Endothelial cell of umbilical vein (primary cell): ENCODE measurements at regions not wholly inside any gene's neighbourhood (a gene's known extent, or its start where the extent isn't known, plus 50 kb on each side); places are given as distances from the start of the nearest gene placed in this dataset.

ENCODE experiments used
- BruUV-seq: library from RNA; stranded (reverse); fragments of 400-500 nt; replicated peaks from 2 replicates; lab custom pipeline; 2021; lab: Mats Ljungman, UMichigan
- CTCF ChIA-PET: fragments of 300-600, 350-600 bp; sonication (Branson Sonifier 250); formaldehyde crosslinking; loops from one replicate; lab custom pipeline; 2021; ENCODE audit warnings: antibody characterized with exemption, inconsistent platforms; lab: Charles Lee
- POLR2A ChIA-PET: fragments of 300-600, 350-600 bp; sonication (Branson Sonifier 250); formaldehyde crosslinking; loops from one replicate; lab custom pipeline; 2021; ENCODE audit warnings: antibody characterized with exemption, inconsistent platforms; lab: Charles Lee
- DNase-seq: peaks from one replicate; pipeline ENCODE4 v3.0.0-alpha.2; 2011; ENCODE audit warnings: low read depth, low spot score
- FAIRE-seq: peaks from 2 replicates; lab custom pipeline; 2011; peaks lifted over from hg19 to GRCh38; lab: Jason Lieb, UNC
- H2AFZ ChIP-seq: 2 replicates; pipeline ENCODE4 v1.6.0; 2012; ENCODE audit warnings: low read depth, low read length, control low read depth, inconsistent platforms
- H3K27ac ChIP-seq: 2 replicates; pipeline ENCODE4 v1.5.1; 2011; ENCODE audit warnings: low read depth, mild to moderate bottlenecking, control low read depth, low read length, moderate library complexity; ENCODE audit not compliant: insufficient read depth
- H3K27me3 ChIP-seq, 2 experiments: 2 replicates each; pipeline versions ENCODE4 v1.6.0 to v1.6.1; 2011; ENCODE audit warnings: low read length in 2 of 2, mixed read lengths in 1 of 2; ENCODE audit not compliant: control insufficient read depth in 2 of 2, insufficient read depth in 2 of 2
- H3K36me3 ChIP-seq, 2 experiments: 2 replicates in 1 of 2; 3 replicates in 1 of 2; pipeline ENCODE4 v1.5.1; 2011; ENCODE audit warnings: low read length in 2 of 2, mild to moderate bottlenecking in 1 of 2, moderate library complexity in 1 of 2; ENCODE audit not compliant: control insufficient read depth in 2 of 2, insufficient read depth in 2 of 2; ENCODE audit errors: extremely low read depth in 1 of 2
- H3K4me1 ChIP-seq: 3 replicates; pipeline ENCODE4 v1.5.1; 2011; ENCODE audit warnings: mild to moderate bottlenecking, low read length; ENCODE audit not compliant: control insufficient read depth, insufficient read depth; ENCODE audit errors: extremely low read depth
- H3K4me2 ChIP-seq: 2 replicates; pipeline ENCODE4 v1.6.1; 2011; ENCODE audit warnings: low read length, control low read depth, mixed read lengths; ENCODE audit not compliant: insufficient read depth
- H3K4me3 ChIP-seq, 3 experiments: fragments of 200-600 bp in 1 of 3; sonication (generic), shearing (Covaris generic) in 1 of 3; replicated peaks in 1 of 3; 2 replicates each; pipeline ENCODE4 v1.5.1; 2011 to 2016; ENCODE audit warnings: control low read depth in 3 of 3, low read length in 3 of 3, mild to moderate bottlenecking in 2 of 3, inconsistent platforms in 1 of 3, low read depth in 1 of 3, moderate library complexity in 1 of 3; ENCODE audit not compliant: insufficient read depth in 1 of 3
- H3K79me2 ChIP-seq: 2 replicates; pipeline ENCODE4 v1.6.0; 2012; ENCODE audit warnings: low read length, inconsistent platforms; ENCODE audit not compliant: control insufficient read depth, insufficient read depth
- H3K9ac ChIP-seq: replicated peaks from 2 replicates; pipeline ENCODE3; 2011; ENCODE audit warnings: low read length, control low read depth; ENCODE audit not compliant: insufficient read depth; ENCODE audit errors: extremely low read depth
- H3K9me1 ChIP-seq: replicated peaks from 3 replicates; pipeline ENCODE4 v1.6.0; 2011; ENCODE audit warnings: mild to moderate bottlenecking, low read length; ENCODE audit not compliant: control insufficient read depth, insufficient read depth; ENCODE audit errors: extremely low read depth
- H3K9me3 ChIP-seq: replicated peaks from 2 replicates; pipeline ENCODE4 v1.5.1; 2012; ENCODE audit warnings: low read length, inconsistent platforms; ENCODE audit not compliant: control insufficient read depth, insufficient read depth
- H4K20me1 ChIP-seq: replicated peaks from 2 replicates; pipeline ENCODE3; 2011; ENCODE audit warnings: mild to moderate bottlenecking, low read length; ENCODE audit not compliant: control insufficient read depth, insufficient read depth; ENCODE audit errors: extremely low read depth
- FOS ChIP-seq: IDR thresholded peaks from 2 replicates; pipeline ENCODE4 v1.6.1; 2011; ENCODE audit warnings: mild to moderate bottlenecking, low read length, moderate library complexity, borderline replicate concordance; ENCODE audit not compliant: insufficient read depth
- GATA2 ChIP-seq: IDR thresholded peaks from 2 replicates; pipeline ENCODE4 v1.7.0; 2011; ENCODE audit warnings: low read depth, mild to moderate bottlenecking, moderate library complexity, mixed read lengths, low read length; ENCODE audit not compliant: insufficient read length, insufficient read depth
- POLR2A ChIP-seq: IDR thresholded peaks from 2 replicates; pipeline ENCODE4 v1.6.1; 2012; ENCODE audit warnings: low read depth, mild to moderate bottlenecking, control low read depth, low read length
- dilution Hi-C: fragments of 300-500 bp; cut with MboI; formaldehyde crosslinking; loops from one replicate; pipeline ENCODE4 v1.15.0; 2019; ENCODE audit warnings: low sequenced_read_pairs; ENCODE audit not compliant: extremely low pct_ligation_motif_present
- intact Hi-C: fragments of 100-400 bp; cut with micrococcal nuclease; formaldehyde crosslinking; loops from one replicate; pipeline ENCODE4 v1.10.0; 2022
- TF ChIP-seq, protein P1 (sequence below), 2 donors: IDR thresholded peaks; 1 replicate in 1 of 2; 2 replicates in 1 of 2; pipeline ENCODE4 v1.5.1; 2011; ENCODE audit warnings: low read length in 2 of 2, mild to moderate bottlenecking in 2 of 2, moderate library complexity in 2 of 2, control low read depth in 1 of 2, inconsistent platforms in 1 of 2, low read depth in 1 of 2; ENCODE audit not compliant: insufficient read depth in 1 of 2; ENCODE audit errors: extremely low read depth in 1 of 2
- TF ChIP-seq, protein P2 (sequence below): IDR thresholded peaks from 2 replicates; pipeline ENCODE4 v1.6.1; 2011; ENCODE audit not compliant: insufficient read depth, insufficient read length

DNA sequence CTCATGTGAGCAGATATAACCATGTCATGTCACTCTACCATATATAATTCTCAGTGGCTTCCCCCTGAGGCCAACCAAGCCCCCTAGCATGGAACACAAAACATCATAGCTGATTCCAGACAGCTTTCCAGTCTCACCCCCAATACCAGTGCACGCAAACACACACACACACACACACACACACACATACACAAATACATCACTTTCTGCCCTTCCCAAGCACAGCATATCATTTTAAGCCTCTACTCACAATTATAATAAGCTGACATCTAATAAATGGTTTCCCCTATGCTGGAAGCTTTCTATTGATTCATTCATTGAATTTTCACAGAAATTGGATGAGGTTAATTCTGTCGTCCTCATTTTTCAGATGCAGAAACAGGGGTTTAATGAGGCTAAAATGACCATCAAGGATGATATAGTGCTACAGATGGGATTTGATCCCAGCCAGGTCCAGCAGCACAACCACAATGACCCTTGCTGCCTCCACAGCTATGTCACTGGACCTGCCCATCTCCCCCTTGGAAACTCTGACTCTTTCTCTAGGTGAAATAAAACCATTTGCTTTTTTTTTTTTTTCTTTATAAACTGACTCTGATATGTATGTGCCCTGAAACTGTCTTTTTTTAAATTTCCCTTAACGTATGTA, 131.1 kb downstream of the TMEM114 start:
- Histone ChIP-seq H3K4me1 (no peaks in the 10 kb centered on the region), H3K27me3 (no peaks in the 10 kb centered on the region), H3K36me3 (no peaks in the 10 kb centered on the region), H3K9me3 (no peaks in the 10 kb centered on the region), H3K9me1 (no peaks in the 10 kb centered on the region), H3K4me2 (no peak overlapping the region), H3K9ac (no peak overlapping the region), H3K4me3 (no peak overlapping the region), H4K20me1 (no peaks in the 10 kb centered on the region), H3K79me2 (no peaks in the 10 kb centered on the region), H2AFZ (no peak overlapping the region), H3K27ac (no peak overlapping the region)
- dilution Hi-C loops (no loop called here), intact Hi-C loops (no loop called here)
- no peak for FAIRE-seq
- no peak for DNase-seq
- no TSS peak for BruUV-seq
- CTCF ChIA-PET: no interaction called here
- TF ChIP-seq, protein P1, sequence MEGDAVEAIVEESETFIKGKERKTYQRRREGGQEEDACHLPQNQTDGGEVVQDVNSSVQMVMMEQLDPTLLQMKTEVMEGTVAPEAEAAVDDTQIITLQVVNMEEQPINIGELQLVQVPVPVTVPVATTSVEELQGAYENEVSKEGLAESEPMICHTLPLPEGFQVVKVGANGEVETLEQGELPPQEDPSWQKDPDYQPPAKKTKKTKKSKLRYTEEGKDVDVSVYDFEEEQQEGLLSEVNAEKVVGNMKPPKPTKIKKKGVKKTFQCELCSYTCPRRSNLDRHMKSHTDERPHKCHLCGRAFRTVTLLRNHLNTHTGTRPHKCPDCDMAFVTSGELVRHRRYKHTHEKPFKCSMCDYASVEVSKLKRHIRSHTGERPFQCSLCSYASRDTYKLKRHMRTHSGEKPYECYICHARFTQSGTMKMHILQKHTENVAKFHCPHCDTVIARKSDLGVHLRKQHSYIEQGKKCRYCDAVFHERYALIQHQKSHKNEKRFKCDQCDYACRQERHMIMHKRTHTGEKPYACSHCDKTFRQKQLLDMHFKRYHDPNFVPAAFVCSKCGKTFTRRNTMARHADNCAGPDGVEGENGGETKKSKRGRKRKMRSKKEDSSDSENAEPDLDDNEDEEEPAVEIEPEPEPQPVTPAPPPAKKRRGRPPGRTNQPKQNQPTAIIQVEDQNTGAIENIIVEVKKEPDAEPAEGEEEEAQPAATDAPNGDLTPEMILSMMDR (IDR thresholded peaks at IDR 0.05; ENCODE audit: extremely low read depth in 1 of 2, insufficient read depth in 1 of 2, low read depth in 1 of 2, low read length in 2 of 2): no peak
- TF ChIP-seq GATA2 (no peak), FOS (no peak)
- TF ChIP-seq, protein P2, sequence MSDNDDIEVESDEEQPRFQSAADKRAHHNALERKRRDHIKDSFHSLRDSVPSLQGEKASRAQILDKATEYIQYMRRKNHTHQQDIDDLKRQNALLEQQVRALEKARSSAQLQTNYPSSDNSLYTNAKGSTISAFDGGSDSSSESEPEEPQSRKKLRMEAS: no peak
- POLR2A ChIA-PET: no interaction called here

DNA sequence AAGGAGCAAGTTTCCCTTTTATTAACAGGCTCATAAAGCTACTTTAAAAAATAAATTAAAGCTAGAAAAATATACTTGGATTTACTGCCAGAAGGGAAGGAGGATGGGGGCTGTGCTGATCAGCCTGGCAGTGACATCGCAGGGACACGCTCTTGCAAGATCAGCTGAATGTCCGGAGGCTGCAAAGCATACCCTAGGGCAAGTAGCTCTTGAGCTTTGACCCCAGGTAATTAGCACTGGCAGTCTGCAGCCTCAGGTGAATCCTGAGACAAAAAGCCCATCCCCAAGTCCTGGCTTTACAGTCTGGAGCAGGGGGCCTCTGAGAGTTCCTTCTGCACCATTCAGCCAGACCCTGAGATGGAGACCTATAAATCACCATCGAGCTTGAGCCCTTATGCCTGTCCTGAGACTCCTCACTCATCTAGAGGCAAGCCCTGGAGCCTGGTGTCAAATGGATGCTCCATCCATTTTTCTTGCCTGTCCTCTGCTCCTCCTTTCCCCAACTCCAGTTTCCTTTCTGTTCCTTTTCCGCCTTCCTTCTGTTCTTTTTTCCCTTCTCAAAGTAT, 131.7 kb downstream of the TMEM114 start:
- Histone ChIP-seq H3K4me3 (no peak overlapping the region), H3K27ac (no peak overlapping the region), H3K4me2 (no peak overlapping the region), H3K9me1 (no peaks in the 10 kb centered on the region), H3K36me3 (no peaks in the 10 kb centered on the region), H3K9me3 (no peaks in the 10 kb centered on the region), H2AFZ (no peak overlapping the region), H4K20me1 (no peaks in the 10 kb centered on the region), H3K27me3 (no peaks in the 10 kb centered on the region), H3K79me2 (no peaks in the 10 kb centered on the region), H3K9ac (no peak overlapping the region), H3K4me1 (no peaks in the 10 kb centered on the region)
- no peak for DNase-seq
- no TSS peak for BruUV-seq
- no peak for FAIRE-seq
- no peak for TF ChIP-seq POLR2A
- TF ChIP-seq, protein P1 (IDR thresholded peaks at IDR 0.05; ENCODE audit: extremely low read depth in 1 of 2, insufficient read depth in 1 of 2, low read depth in 1 of 2, low read length in 2 of 2): no peak
- TF ChIP-seq, protein P2: no peak
- POLR2A ChIA-PET: no interaction called here
- CTCF ChIA-PET: no interaction called here
- dilution Hi-C loops: no loop called here
- intact Hi-C loops: no loop called here
